B cell (primary cell): ENCODE measurements at regions not wholly inside any gene's neighbourhood (a gene's known extent, or its start where the extent isn't known, plus 50 kb on each side); places are given as distances from the start of the nearest gene placed in this dataset.

ENCODE experiments used
- EZH2 ChIP-seq: IDR thresholded peaks from 2 replicates; pipeline ENCODE4 v1.6.1; 2012; ENCODE audit warnings: borderline replicate concordance, low read depth, mild to moderate bottlenecking, moderate library complexity, low read length; ENCODE audit not compliant: insufficient read depth, poor library complexity, severe bottlenecking
- TF ChIP-seq, protein P1 (sequence below): fragments of 200-600 bp; IDR thresholded peaks from one replicate; pipeline ENCODE4 v1.8.0; 2022; ENCODE audit warnings: antibody characterized with exemption, mild to moderate bottlenecking

DNA sequence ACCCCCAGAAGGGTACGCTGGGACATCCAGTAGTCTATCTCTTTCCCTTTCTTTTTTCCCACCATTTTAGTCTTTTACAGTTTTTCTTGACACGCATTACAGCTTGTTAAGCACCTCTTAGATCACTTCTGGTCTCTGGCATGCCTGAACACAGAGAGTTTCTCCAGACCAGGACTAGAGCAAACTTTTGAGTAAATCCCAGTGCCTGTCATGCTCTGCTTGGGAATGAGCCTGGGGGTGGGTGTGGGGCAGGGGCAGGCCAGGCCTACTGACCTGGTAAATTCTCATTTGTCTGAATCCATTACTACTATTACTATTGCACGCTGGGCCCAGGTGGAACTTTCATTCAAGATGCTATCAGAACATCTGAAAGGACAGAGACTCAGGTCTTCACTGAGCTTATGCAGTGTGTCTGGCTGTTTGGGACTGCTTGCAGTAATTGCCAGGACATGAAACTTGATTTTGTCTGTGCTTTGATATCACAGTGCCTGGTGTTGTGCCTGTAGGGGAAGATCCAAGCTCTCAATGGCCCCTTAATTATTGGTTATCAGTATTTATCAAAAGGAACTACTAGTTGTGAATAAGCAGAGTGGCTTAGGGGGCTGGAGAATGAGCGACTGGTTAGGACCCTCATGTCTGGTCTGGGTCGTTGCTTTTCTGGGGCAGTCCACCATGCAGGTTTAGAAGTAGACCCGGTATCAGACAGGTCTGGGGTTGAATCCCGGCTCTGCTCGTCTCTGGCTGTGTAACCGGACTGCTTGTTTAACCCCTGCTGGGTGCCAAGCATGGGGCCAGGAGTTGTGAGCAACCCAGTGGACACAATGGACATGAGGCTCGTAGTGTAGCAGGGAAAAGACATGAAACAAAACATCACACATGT, 196.1 kb upstream of the TLE3 start:
- TF ChIP-seq, protein P1, sequence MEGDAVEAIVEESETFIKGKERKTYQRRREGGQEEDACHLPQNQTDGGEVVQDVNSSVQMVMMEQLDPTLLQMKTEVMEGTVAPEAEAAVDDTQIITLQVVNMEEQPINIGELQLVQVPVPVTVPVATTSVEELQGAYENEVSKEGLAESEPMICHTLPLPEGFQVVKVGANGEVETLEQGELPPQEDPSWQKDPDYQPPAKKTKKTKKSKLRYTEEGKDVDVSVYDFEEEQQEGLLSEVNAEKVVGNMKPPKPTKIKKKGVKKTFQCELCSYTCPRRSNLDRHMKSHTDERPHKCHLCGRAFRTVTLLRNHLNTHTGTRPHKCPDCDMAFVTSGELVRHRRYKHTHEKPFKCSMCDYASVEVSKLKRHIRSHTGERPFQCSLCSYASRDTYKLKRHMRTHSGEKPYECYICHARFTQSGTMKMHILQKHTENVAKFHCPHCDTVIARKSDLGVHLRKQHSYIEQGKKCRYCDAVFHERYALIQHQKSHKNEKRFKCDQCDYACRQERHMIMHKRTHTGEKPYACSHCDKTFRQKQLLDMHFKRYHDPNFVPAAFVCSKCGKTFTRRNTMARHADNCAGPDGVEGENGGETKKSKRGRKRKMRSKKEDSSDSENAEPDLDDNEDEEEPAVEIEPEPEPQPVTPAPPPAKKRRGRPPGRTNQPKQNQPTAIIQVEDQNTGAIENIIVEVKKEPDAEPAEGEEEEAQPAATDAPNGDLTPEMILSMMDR, result no peak
- TF ChIP-seq EZH2, result no peak
